ENCODE measurements at regions not wholly inside any gene's neighbourhood (a gene's known extent, or its start where the extent isn't known, plus 50 kb on each side); places are given as distances from the start of the nearest gene placed in this dataset.

DNA sequence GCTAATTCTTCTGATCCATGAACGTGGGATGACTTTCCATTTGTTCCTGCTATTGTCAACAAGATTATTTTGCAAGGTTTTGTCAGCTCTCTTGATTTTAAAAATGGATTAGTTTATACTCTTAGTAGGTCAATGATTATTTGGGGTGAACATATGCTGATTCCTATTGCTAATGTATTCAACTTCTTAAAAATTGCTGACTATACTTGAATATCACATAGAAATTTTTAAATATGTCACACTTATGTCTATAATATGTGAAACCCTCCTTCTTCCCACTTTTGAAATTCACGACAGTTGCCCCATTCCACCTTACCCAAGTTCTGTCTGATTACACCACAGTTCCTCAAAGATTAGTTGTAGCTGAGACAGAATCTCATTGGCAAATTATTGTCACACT is 465.7 kb upstream of the TENM3 start:
- no peaks in the 10 kb centered on the region for H3K9me3 ChIP-seq (ENCODE audit: low read depth, low read length, poor library complexity, severe bottlenecking)
- ChIA-PET POLR2A (ENCODE audit: low non-redundant PET) (no interaction called here), CTCF (no interaction called here)
- H3K4me1 ChIP-seq (ENCODE audit: insufficient read depth, low read length, poor library complexity, severe bottlenecking), result no peaks in the 10 kb centered on the region
- DNase-seq (ENCODE audit: low spot score), result no peak
- no peak for TF ChIP-seq EZH2 (IDR thresholded peaks at IDR 0.05; ENCODE audit: borderline replicate concordance, low read depth, low read length, poor library complexity, severe bottlenecking)
- TF ChIP-seq CTCF (conservative IDR thresholded peaks at IDR 0.05; ENCODE audit: low read depth, low read length), result no peak
- no peaks in the 10 kb centered on the region for H3K36me3 ChIP-seq (ENCODE audit: insufficient read depth, low read length, poor library complexity, severe bottlenecking)
- H3K27me3 ChIP-seq (replicated peaks; ENCODE audit: insufficient read depth, low read depth, low read length, poor library complexity), result peaks cover 8% of the 10 kb centered on the region
- intact Hi-C loops (cut with micrococcal nuclease; ENCODE audit: unreplicated experiment), result no loop called here
- no TSS peak for BruUV-seq (replicated peaks)
- no peak overlapping the region for H3K4me3 ChIP-seq (ENCODE audit: low read depth, low read length, poor library complexity, severe bottlenecking)
- H3K27ac ChIP-seq (ENCODE audit: low read depth, low read length, poor library complexity, severe bottlenecking), result no peak overlapping the region

DNA sequence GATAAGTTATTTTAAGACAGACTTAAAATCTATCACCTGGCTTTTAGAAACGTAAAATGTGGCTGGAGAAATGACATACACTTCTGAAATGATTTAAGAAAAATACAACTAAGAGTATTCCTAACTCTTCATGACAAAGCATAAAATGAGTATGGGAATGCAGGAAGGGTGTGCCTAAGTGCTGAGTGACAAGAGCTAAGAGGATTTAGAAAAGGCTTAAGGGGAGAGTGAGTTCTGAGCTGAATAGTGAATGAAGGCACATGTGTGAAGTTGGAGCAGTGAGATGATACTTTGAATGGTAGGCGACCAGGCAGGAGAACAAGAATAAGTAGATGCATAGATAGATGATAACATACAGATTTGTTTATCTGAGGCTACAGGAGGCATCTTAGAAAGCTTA is 458.3 kb upstream of the TENM3 start:
- Histone ChIP-seq H3K27me3 (replicated peaks; ENCODE audit: insufficient read depth, low read depth, low read length, poor library complexity) (peaks cover 27% of the 10 kb centered on the region), H3K4me1 (ENCODE audit: insufficient read depth, low read length, poor library complexity, severe bottlenecking) (no peaks in the 10 kb centered on the region), H3K27ac (ENCODE audit: low read depth, low read length, poor library complexity, severe bottlenecking) (no peak overlapping the region), H3K4me3 (ENCODE audit: low read depth, low read length, poor library complexity, severe bottlenecking) (no peak overlapping the region), H3K36me3 (ENCODE audit: insufficient read depth, low read length, poor library complexity, severe bottlenecking) (no peaks in the 10 kb centered on the region), H3K9me3 (ENCODE audit: low read depth, low read length, poor library complexity, severe bottlenecking) (no peaks in the 10 kb centered on the region)
- no TSS peak for BruUV-seq (replicated peaks)
- intact Hi-C loops (cut with micrococcal nuclease; ENCODE audit: unreplicated experiment), result no loop called here
- DNase-seq (ENCODE audit: low spot score), result no peak
- TF ChIP-seq EZH2 (IDR thresholded peaks at IDR 0.05; ENCODE audit: borderline replicate concordance, low read depth, low read length, poor library complexity, severe bottlenecking) (no peak), CTCF (conservative IDR thresholded peaks at IDR 0.05; ENCODE audit: low read depth, low read length) (no peak)
- CTCF ChIA-PET, result no interaction called here
- POLR2A ChIA-PET (ENCODE audit: low non-redundant PET), result no interaction called here

DNA sequence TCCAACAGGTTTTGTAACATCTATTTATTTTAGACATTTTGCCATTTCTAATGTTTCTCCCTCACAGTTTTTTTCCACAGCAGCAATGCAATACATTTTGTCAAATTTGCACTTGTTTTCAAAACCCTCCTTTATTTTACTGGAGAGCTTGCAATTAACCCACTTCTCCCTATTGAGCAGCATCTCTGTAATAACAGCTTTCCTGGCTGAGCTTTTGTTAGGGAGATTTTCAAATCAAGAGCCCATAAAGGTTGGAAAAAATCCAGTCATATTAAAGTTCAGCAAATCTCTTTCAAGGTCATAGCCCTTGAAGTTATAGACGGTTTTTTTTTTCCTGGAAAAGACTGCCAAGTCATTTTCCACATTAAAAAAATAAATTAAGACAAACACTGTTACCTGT is 450.6 kb upstream of the TENM3 start:
- no peaks in the 10 kb centered on the region for H3K36me3 ChIP-seq (ENCODE audit: insufficient read depth, low read length, poor library complexity, severe bottlenecking)
- H3K4me1 ChIP-seq (ENCODE audit: insufficient read depth, low read length, poor library complexity, severe bottlenecking), result no peaks in the 10 kb centered on the region
- ChIA-PET POLR2A (ENCODE audit: low non-redundant PET) (no interaction called here), CTCF (no interaction called here)
- H3K27me3 ChIP-seq (replicated peaks; ENCODE audit: insufficient read depth, low read depth, low read length, poor library complexity), result peaks cover 17% of the 10 kb centered on the region
- H3K27ac ChIP-seq (ENCODE audit: low read depth, low read length, poor library complexity, severe bottlenecking), result no peak overlapping the region
- BruUV-seq (replicated peaks), result no TSS peak
- no peak for TF ChIP-seq CTCF (conservative IDR thresholded peaks at IDR 0.05; ENCODE audit: low read depth, low read length)
- TF ChIP-seq EZH2 (IDR thresholded peaks at IDR 0.05; ENCODE audit: borderline replicate concordance, low read depth, low read length, poor library complexity, severe bottlenecking), result no peak
- intact Hi-C loops (cut with micrococcal nuclease; ENCODE audit: unreplicated experiment), result no loop called here
- no peak for DNase-seq (ENCODE audit: low spot score)
- H3K4me3 ChIP-seq (ENCODE audit: low read depth, low read length, poor library complexity, severe bottlenecking), result no peak overlapping the region
- no peaks in the 10 kb centered on the region for H3K9me3 ChIP-seq (ENCODE audit: low read depth, low read length, poor library complexity, severe bottlenecking)
